Body of pancreas (tissue), 4 donors: ENCODE measurements at regions not wholly inside any gene's neighbourhood (a gene's known extent, or its start where the extent isn't known, plus 50 kb on each side); places are given as distances from the start of the nearest gene placed in this dataset.
"Not testable (repeated sequence)": the region's sequence is repeated elsewhere in the genome, so short reads cannot be mapped to it uniquely, and the experiment has no call there.

Experiments
- POLR2A ChIP-seq, 3 donors: fragments of 450-650 bp; IDR thresholded peaks; one replicate each; pipeline ENCODE4 v1.6.1; 2016; ENCODE audit warnings: antibody characterized with exemption in 3 of 3, mild to moderate bottlenecking in 2 of 3
- TF ChIP-seq, protein P1 (sequence below), 7 experiments: fragments of 450-650 bp in 4 of 7; fragments of 200-600 bp in 3 of 7; sonication (generic) in 3 of 7; IDR thresholded peaks; one replicate each; pipeline ENCODE4 v1.5.1; 2016 to 2019; ENCODE audit warnings: antibody characterized with exemption in 7 of 7

DNA sequence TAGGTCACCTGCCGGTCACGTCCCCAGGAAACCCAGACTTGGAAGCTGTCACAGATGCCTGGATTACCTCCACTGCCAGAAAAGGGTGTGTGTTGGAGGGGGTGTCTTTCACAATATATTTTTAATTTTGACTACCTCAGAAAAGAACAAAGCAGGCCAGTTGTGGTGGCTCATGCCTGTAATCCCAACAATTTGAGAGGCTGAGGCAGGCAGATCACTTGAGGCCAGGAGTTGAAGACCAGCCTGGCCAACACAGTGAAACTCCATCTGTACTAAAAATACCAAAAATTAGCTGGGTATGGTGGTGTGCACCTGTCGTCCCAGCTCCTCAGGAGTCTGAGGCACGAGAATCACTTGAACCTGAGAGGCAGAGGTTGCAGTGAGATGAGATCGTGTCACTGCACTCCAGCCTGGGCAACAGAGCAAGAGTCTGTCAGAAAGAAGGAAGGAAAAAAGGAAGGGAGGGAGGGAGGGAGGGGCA is 81.6 kb upstream of the FGF3 start:
- not testable (repeated sequence) for TF ChIP-seq POLR2A (IDR thresholded peaks at IDR 0.05)
- TF ChIP-seq, protein P1, sequence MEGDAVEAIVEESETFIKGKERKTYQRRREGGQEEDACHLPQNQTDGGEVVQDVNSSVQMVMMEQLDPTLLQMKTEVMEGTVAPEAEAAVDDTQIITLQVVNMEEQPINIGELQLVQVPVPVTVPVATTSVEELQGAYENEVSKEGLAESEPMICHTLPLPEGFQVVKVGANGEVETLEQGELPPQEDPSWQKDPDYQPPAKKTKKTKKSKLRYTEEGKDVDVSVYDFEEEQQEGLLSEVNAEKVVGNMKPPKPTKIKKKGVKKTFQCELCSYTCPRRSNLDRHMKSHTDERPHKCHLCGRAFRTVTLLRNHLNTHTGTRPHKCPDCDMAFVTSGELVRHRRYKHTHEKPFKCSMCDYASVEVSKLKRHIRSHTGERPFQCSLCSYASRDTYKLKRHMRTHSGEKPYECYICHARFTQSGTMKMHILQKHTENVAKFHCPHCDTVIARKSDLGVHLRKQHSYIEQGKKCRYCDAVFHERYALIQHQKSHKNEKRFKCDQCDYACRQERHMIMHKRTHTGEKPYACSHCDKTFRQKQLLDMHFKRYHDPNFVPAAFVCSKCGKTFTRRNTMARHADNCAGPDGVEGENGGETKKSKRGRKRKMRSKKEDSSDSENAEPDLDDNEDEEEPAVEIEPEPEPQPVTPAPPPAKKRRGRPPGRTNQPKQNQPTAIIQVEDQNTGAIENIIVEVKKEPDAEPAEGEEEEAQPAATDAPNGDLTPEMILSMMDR (IDR thresholded peaks at IDR 0.05), result not testable (repeated sequence)
